ENCODE measurements at regions not wholly inside any gene's neighbourhood (a gene's known extent, or its start where the extent isn't known, plus 50 kb on each side); places are given as distances from the start of the nearest gene placed in this dataset.

GRCh38 chr1:201646411-201647022 lies 107.6 kb downstream of the NAV1 start:
- no peak for TF ChIP-seq POLR2AphosphoS5 (IDR thresholded peaks at IDR 0.05; ENCODE audit: low read depth)
- TF ChIP-seq CTCF (IDR thresholded peaks at IDR 0.05; ENCODE audit: insufficient read depth, low read length), result no peak
- TF ChIP-seq REST (IDR thresholded peaks at IDR 0.05; ENCODE audit: insufficient replicate concordance, low read depth), result no peak

All from HL-60 (cell line).